GM13977 (cell line): ENCODE measurements at regions not wholly inside any gene's neighbourhood (a gene's known extent, or its start where the extent isn't known, plus 50 kb on each side); places are given as distances from the start of the nearest gene placed in this dataset.
A peak's percentile ranks its signal among the peaks of the same experiment; 100 is the strongest.

Experiments
- DNase-seq: peaks from one replicate; pipeline ENCODE4 v3.0.0; 2012; ENCODE audit warnings: low spot score
- CTCF ChIP-seq: IDR thresholded peaks from 2 replicates; pipeline ENCODE4 v1.5.1; 2012; ENCODE audit warnings: mild to moderate bottlenecking, control low read depth; ENCODE audit not compliant: insufficient read depth; ENCODE audit errors: extremely low read depth, missing control alignments
- in situ Hi-C: fragments of 300-500 bp; cut with MboI; formaldehyde crosslinking; loops from one replicate; pipeline ENCODE4 v1.12.0; 2022; ENCODE audit warnings: low sequenced_read_pairs, low pct_unique_long_range_greater_than_20kb, mixed read lengths, inconsistent platforms; ENCODE audit not compliant: unreplicated experiment

GRCh38 chr7:131107337-131108211 is 220.1 kb upstream of the MKLN1 start:
- in situ Hi-C loops = no loop called here
- DNase-seq = peak; percentile 93

GRCh38 chr7:131108212-131108940 is 219.3 kb upstream of the MKLN1 start:
- in situ Hi-C loops = no loop called here
- peak; percentile 80 for DNase-seq
- TF ChIP-seq CTCF = no peak

More at GRCh38 chr7:131107337-131108211, 220.1 kb upstream of the MKLN1 start:
- peak; percentile 10 for TF ChIP-seq CTCF

- no peak for TF ChIP-seq CTCF
- no peak for DNase-seq
- in situ Hi-C loops = no loop called here
Observed at GRCh38 chr7:131109011-131109758, 218.5 kb upstream of the MKLN1 start.

GRCh38 chr7:131109759-131110296 is 217.8 kb upstream of the MKLN1 start:
- TF ChIP-seq CTCF = no peak
- peak; percentile 74 for DNase-seq

GRCh38 chr7:131110297-131111080 is 217.2 kb upstream of the MKLN1 start:
- no peak for DNase-seq
- in situ Hi-C loops = no loop called here
- no peak for TF ChIP-seq CTCF

More at GRCh38 chr7:131109759-131110296, 217.8 kb upstream of the MKLN1 start:
- in situ Hi-C loops = no loop called here
